ENCODE measurements at regions not wholly inside any gene's neighbourhood (a gene's known extent, or its start where the extent isn't known, plus 50 kb on each side); places are given as distances from the start of the nearest gene placed in this dataset.

GRCh38 chr22:23522623-23523251, 57.4 kb downstream of the IGLL1 start:
- no peak for DNase-seq

GRCh38 chr22:23521441-23522113, 58.5 kb downstream of the IGLL1 start:
- DNase-seq = peak in 13 of 14 donors; percentile 42 to 92 (median 85)

- DNase-seq = peak in 6 of 14 donors; percentile 36 to 63 (median 45)
Measured at GRCh38 chr22:23520863-23521440, 59.1 kb downstream of the IGLL1 start.

GRCh38 chr22:23519442-23520157, 60.5 kb downstream of the IGLL1 start:
- DNase-seq = no peak

DNA sequence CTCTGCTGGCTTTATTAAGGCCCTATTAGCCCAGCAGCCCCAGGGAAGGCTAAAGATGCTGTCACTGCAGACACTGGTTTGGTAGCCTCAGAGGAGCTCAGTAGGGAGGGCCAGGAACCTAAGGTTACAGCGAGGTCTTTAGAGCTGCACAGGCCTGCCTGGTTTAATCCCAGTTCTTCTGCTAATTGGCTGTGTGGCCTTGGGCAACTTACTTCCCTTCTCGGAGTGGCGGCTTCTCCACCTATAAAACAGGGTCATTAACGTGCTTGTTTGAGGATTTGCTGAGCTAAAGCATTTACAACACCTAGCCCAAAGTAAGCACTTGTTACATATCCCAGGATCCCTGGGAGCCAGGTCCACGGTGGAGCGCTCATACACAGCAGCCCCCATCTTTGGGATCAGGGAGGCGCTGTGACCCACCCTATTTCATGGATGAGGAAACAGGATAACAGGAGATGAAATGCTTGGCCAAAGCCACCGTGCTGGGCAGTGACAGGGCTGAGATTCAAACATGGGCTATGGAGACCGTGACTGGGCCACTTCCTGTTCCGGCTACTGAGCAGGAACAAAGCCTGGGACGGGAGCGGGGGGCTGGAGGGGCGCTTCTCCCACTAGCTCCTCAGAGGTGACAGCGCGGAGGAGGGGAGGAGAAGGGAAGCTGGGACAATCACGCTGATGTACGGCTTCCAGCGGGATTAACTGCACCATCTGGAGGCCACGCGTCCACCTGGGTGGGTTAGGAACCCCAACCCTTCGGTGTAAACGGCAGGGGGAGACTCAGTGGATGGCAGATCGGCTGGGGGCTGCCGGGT, 61.5 kb downstream of the IGLL1 start:
- no peak for DNase-seq

GRCh38 chr22:23517804-23518375, 62.2 kb downstream of the IGLL1 start:
- no peak for DNase-seq

- no peak for DNase-seq
Measured at GRCh38 chr22:23516304-23516703, 63.8 kb downstream of the IGLL1 start.

GRCh38 chr22:23514322-23515038, 65.6 kb downstream of the IGLL1 start:
- no peak for DNase-seq

GRCh38 chr22:23513705-23514104, 66.4 kb downstream of the IGLL1 start:
- DNase-seq = no peak

DNA sequence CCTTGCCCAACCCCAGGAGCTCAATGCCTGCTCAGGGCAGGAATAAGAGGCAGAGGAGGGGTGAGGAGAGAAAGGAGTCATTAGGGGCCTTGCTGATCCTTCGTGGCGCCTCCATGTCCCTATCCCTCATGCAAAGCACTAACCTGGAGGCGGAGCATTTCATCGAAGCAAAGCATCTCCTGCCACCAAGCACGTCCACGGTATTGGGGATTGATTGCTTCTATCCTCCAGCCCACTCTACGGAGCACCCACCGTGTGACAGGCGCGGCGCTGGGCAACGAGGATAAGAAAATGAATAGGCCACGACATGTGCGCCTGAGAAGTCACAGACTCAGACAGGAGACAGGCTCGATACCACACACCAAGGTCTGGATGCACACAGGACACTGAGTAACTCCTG, 67.0 kb downstream of the IGLL1 start:
- no peak for DNase-seq

- DNase-seq = no peak
Measured at GRCh38 chr22:23512721-23513120, 67.4 kb downstream of the IGLL1 start.

DNA sequence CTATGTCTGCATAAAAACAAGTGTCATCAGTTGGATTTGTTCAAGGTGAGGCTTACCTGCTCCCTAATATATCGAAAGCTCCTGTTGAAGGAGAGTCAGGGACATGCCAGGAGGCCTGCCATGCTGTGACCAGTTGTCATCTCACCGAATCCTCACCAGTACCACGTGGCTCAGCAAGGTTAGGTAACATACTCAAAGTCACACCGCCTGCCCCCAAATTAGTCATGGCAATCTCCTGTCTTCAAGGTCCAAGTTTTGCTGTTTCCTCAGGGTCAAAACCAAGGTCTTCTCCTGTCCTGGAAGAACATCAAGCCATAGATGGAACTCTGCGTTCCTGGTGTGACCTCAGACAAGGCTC, 67.8 kb downstream of the IGLL1 start:
- DNase-seq = no peak

DNA sequence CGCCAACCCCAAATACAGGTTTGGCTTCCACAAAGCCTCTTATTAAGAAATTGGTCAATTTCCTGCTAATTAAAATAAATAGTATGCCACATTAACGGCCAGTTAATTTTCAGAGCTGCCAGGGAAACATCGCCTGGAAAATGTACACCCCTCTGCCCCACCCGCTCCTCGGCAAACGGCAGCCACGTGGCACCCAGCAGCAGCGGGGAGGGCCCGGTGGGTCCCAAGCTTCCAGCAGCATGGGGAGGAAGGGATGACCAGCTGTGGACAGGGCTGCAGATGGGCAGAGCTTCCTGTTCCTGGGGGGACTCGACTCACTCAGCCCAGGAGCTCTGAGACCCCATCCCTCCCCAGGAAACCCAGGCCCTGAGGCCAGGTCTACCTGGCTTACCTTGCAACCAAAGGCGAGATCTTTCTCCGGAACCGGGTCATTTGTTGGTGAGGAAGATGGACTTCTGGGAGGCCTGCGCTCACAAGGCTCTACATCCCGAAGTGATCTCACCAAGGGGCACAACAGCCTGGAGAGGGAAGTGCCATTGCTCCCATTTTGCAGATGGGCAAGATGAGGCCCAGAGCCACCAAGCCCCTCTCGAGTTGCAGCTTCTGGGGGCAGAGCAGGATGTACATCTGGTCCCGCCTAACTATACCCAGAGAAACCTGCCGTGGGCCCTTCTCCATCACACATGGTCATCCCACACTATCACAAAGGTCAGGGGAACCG, 68.3 kb downstream of the IGLL1 start:
- no peak for DNase-seq

DNA sequence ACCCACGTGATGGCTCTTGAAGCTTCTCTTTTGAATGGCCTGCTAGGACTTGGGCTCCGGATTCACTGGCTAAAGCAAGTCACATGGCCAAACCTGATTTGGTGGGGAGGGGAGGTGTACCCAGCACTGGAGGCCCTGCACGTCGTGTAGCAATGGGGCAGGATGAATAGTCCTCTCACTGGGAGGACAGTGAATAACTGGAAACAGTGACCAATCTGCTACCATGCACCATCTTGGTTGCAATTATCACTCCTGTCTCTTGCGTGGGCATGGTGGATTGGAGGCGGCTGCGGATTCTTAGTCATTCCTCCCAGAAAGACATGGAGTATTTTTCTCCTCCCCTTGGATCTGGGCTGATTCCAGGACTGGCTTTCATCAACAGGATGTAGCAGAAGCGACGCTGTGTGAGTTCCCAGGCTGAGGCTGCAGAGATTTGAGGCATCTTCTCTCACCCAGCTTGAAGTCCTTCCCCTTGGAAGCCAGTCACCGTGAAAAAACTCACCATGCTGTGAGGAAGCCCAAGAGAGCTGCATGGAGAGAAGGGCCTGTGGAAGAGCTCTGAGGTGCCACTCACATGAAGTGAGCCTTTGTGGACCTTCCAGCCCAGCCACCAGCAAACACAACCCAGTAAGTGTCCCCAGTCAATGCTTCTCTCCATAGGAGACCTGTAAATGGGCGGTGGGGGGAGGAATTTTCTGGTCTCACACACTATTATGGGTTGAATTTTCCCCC, 70.4 kb downstream of the IGLL1 start:
- no peak for DNase-seq

DNA sequence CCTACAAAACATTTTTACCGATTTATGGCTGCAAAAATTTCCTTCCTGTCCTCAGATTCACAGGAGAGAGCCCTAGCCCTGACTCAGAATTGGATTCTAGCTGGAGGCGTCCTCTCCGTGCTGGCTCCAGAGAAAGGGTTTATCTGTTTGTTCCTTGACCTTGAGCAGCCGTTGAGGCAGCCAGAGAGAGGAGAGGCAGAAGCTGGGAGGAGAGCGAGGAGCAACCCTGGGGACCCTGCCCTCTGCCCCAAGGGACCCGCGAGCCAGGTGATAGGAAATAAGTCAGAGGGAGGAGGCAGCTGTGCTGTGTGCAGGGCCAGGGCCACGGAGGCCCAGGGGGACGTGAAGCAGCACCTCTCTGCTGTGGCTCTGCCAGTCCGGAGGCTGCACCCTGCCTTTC, 75.6 kb downstream of the IGLL1 start:
- DNase-seq = no peak

- DNase-seq = no peak
Measured at GRCh38 chr22:23503736-23504440, 76.2 kb downstream of the IGLL1 start.

DNA sequence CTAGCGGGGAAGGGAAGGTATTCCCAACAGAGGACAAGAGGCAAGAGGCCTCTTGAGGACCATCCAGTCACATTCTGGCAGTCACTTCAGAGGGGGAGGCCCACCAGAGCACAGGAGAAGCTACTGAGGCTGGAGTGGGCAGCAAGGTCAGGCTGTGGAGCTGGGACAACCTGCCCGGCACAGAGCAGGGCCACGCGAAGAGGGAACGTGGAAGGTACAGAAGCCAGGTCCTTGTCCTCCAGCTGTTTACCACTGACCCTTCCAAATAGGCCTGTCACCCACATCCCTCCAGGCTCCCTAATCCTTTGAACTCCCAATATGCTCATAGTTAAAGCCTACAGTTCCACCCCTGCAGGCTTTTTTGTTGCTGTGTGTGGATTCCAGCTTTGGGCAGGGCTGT, 76.9 kb downstream of the IGLL1 start:
- no peak for DNase-seq

DNA sequence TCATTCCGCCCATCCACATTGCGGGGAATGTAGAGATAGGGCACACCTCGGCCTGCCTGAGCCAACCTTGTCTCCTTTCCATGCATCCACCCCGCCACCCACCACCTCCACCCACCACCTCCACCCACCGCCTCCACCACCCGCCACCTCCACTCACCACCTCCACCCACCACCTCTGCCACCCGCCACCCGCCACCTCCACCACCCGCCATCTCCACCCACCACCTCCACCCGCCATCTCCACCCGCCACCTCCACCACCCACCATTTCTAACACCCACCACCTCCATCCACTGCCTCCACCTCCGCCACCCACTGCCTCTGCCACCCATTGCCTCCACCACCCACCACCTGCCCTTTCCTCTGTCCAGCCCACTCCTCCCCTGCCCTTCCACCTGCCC, 78.4 kb downstream of the IGLL1 start:
- DNase-seq = no peak

- no peak for DNase-seq
Measured at GRCh38 chr22:23501261-23501619, 78.8 kb downstream of the IGLL1 start.
